ENCODE measurements at regions not wholly inside any gene's neighbourhood (a gene's known extent, or its start where the extent isn't known, plus 50 kb on each side); places are given as distances from the start of the nearest gene placed in this dataset.

- no peaks in the 10 kb centered on the region for H3F3A ChIP-seq (replicated peaks; ENCODE audit: low read depth)
- TF ChIP-seq NANOG (IDR thresholded peaks at IDR 0.05; ENCODE audit: borderline replicate concordance) (no peak), ETS1 (IDR thresholded peaks at IDR 0.05) (no peak), JUNB (IDR thresholded peaks at IDR 0.05; ENCODE audit: unreplicated experiment) (no peak), POLR2AphosphoS5 (IDR thresholded peaks at IDR 0.05; ENCODE audit: low read depth) (no peak), ZNF462 (CRISPR knock-in tag; IDR thresholded peaks at IDR 0.05) (no peak), STAT1 (IDR thresholded peaks at IDR 0.05; ENCODE audit: unreplicated experiment) (no peak), CREB1 (CRISPR knock-in tag; IDR thresholded peaks at IDR 0.05; ENCODE audit: low read depth) (no peak), REST (IDR thresholded peaks at IDR 0.05; ENCODE audit: unreplicated experiment) (no peak), EZH2phosphoT487 (IDR thresholded peaks at IDR 0.05; ENCODE audit: unreplicated experiment) (no peak), ZNF114 (CRISPR knock-in tag; IDR thresholded peaks at IDR 0.05) (no peak), EZH2 (IDR thresholded peaks at IDR 0.05; ENCODE audit: low read depth, unreplicated experiment) (no peak), ZNF331 (CRISPR knock-in tag; IDR thresholded peaks at IDR 0.05; ENCODE audit: low read depth) (no peak)
- TF ChIP-seq, protein P1, sequence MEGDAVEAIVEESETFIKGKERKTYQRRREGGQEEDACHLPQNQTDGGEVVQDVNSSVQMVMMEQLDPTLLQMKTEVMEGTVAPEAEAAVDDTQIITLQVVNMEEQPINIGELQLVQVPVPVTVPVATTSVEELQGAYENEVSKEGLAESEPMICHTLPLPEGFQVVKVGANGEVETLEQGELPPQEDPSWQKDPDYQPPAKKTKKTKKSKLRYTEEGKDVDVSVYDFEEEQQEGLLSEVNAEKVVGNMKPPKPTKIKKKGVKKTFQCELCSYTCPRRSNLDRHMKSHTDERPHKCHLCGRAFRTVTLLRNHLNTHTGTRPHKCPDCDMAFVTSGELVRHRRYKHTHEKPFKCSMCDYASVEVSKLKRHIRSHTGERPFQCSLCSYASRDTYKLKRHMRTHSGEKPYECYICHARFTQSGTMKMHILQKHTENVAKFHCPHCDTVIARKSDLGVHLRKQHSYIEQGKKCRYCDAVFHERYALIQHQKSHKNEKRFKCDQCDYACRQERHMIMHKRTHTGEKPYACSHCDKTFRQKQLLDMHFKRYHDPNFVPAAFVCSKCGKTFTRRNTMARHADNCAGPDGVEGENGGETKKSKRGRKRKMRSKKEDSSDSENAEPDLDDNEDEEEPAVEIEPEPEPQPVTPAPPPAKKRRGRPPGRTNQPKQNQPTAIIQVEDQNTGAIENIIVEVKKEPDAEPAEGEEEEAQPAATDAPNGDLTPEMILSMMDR (conservative IDR thresholded peaks at IDR 0.05; ENCODE audit: low read depth in 2 of 2): no peak
- peaks cover 10% of the 10 kb centered on the region for H3K4me1 Mint-ChIP-seq
- H3K4me3 ChIP-seq: no peak overlapping the region
- no peaks in the 10 kb centered on the region for H3K27me3 ChIP-seq (ENCODE audit: insufficient read depth)
- H3K27ac Mint-ChIP-seq: no peak overlapping the region
- H3K79me2 ChIP-seq (replicated peaks; ENCODE audit: insufficient read depth): no peaks in the 10 kb centered on the region
- H3K9me2 ChIP-seq (ENCODE audit: insufficient read depth): no peaks in the 10 kb centered on the region
- H3K27me3 Mint-ChIP-seq (ENCODE audit: insufficient read depth, low read depth, poor library complexity): peaks cover 8% of the 10 kb centered on the region
- H4K20me1 ChIP-seq (replicated peaks; ENCODE audit: insufficient read depth): no peaks in the 10 kb centered on the region
- no peaks in the 10 kb centered on the region for H3K36me3 ChIP-seq (ENCODE audit: insufficient read depth)
- no peak overlapping the region for H3K4me3 Mint-ChIP-seq
- DNase-seq (ENCODE audit: low spot score): no peak
- ATAC-seq: no peak
- H2AFZ ChIP-seq: no peak overlapping the region
- H3K36me3 Mint-ChIP-seq (ENCODE audit: low read depth): no peaks in the 10 kb centered on the region; the same call in 2 of the 3 replicates
- H3K4me2 ChIP-seq: no peak overlapping the region
- H3K9me3 Mint-ChIP-seq: peaks cover 23% of the 10 kb centered on the region
- peaks cover 1% of the 10 kb centered on the region; the same call in 1 of the 2 replicates for H3K4me1 ChIP-seq (ENCODE audit: insufficient read depth)
- H3K27ac ChIP-seq (ENCODE audit: low read depth): no peak overlapping the region
Measured at GRCh38 chr2:11013196-11013595, 101.5 kb downstream of the KCNF1 start.

Data from GM23338 (cell line).